GM03348 (cell line): ENCODE measurements at regions not wholly inside any gene's neighbourhood (a gene's known extent, or its start where the extent isn't known, plus 50 kb on each side); places are given as distances from the start of the nearest gene placed in this dataset.
A peak's percentile ranks its signal among the peaks of the same experiment; 100 is the strongest.

ENCODE experiments used
- DNase-seq: peaks from one replicate; pipeline ENCODE4 v3.0.0; 2012; ENCODE audit warnings: low spot score

GRCh38 chr13:80033951-80034350 is 307.0 kb downstream of the SPRY2 start:
- no peak for DNase-seq

DNA sequence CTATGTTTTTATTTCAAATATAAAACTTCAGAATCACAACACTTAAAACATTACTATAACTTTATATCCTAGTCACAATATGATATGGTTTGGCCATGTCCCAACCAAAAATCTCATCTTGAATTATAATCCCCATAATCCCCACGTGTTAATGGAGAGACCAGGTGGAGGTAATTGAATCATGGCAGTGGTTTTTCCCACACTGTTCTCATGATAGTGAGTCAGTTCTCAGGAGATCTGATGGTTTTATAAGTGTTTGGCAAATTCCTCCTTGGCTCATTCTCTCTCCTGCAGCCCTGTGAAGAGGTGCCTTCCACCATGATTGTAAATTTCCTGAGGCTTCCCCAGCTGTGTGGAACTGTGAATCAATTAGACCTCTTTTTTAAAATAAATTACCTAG is 307.6 kb downstream of the SPRY2 start:
- DNase-seq: no peak

GRCh38 chr13:80030491-80030890 is 310.4 kb downstream of the SPRY2 start:
- no peak for DNase-seq

DNA sequence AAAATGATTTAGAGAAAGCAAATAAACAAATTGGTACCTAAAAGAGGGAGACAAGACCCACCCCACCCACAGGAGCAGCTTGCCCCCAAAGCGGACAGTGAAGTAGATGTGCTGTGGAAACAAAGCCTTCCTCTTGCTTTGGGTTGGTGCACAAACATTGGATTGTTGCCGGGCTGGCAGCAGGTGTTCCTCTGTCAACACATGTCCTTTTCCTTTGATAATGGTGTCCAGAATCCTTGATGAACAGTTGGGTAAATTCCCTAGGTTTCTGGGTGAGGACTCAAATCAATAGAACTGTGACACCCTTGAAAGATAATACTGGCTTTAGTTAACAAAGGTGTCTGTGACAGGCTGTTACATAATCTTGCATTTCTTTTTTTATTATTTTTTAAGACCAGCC is 311.8 kb downstream of the SPRY2 start:
- no peak for DNase-seq

DNA sequence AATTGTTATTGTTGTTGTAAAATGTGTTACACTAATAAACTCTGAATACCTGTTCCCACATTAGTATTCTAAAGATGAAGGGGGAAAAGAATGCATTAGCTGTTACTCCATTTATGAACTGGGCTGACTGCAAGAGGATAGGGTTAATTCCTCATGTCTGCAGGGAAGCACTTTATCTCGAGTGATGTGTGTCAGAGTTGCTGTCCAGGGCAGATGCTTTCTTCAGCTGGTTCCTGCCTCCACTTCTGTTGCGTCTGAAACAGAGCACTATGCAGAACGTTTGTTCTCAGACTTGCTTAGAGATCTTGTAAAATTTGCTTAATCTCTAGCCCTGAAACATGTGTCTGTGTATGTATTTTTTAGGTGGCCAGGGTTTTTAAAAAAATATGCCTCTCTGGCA is 318.8 kb downstream of the SPRY2 start:
- no peak for DNase-seq

GRCh38 chr13:80012251-80012650 is 328.7 kb downstream of the SPRY2 start:
- DNase-seq: no peak

DNA sequence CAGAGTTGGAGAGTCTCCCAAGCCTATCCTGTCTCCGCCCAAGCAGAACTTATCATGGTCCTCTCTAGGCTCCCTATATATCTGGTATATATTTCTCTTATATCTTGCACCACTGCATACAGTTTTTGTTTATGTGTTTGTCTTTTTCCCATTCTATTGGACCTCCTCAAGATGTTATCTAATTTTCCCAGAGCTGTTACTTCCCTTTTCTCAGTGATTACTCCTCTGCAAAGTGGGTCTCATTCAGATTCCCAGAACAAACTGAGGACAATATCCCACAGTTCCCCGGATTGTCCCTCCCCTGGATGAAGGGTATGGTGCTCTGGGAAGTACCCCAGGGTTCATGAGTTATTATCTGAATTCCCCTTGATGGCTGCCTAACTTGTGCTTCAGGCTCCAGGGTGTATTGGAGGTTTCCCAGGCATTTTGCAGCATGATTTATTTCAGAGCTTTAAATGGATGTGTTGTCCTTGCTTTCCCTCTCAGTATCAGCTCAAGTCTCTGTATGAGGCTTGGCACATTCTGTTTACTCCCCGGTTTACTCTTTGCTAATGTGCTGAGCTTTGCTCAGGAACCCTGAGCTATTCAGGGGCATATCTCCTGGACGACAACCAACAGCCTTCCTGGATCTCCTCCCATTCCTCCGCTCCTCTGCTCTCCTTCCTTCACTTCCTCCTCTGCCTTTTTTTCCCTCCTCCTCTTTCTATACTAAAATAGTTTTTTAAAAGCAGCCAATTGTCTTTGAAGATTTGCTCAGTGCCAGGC is 329.3 kb downstream of the SPRY2 start:
- DNase-seq: no peak

DNA sequence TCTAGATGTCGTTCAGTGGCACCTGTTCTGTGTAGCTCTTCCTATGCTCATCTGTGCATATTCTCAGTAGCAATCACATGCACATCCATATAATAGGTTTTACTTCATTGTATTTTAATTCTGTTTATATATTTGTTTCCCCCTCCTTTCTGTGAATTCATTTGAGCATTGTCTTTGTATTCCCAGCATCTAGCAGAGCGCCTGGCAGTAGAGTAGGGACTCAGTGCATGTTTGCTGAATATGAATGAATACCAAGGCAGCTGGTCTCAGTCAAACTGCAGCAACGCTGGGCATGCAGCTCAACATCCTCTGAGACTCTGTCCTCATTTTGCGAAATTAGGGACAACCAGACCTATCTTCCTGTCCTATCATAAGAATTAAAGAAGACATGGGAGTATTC is 330.1 kb downstream of the SPRY2 start:
- no peak for DNase-seq

DNA sequence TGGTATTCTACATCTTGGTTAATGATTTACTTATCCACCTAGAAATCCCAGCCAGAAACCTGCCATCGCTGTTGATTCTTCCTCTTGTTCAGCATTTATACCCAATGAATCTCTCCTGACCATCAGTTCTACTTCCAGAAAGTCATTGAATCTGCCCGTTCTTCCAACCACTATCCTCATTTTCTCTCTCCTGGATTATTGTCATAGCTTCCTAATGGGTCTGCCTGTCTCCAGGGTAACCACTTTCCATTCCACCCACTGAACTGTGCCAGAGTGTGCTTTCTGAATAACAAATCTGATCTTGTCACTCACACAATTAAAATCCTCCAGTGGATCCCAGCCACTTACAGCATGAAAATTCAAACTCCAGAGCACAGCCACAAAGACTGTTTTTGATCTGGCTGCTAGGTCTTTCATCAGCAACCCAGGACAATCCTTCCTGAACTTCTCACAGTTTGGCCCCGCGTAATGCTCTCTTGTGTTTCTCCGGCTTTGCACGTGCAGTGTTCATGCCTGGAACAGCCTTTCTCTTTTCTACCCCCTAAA is 330.6 kb downstream of the SPRY2 start:
- no peak for DNase-seq

- no peak for DNase-seq
These were observed 331.2 kb downstream of the SPRY2 start for GRCh38 chr13:80009760-80010159.

DNA sequence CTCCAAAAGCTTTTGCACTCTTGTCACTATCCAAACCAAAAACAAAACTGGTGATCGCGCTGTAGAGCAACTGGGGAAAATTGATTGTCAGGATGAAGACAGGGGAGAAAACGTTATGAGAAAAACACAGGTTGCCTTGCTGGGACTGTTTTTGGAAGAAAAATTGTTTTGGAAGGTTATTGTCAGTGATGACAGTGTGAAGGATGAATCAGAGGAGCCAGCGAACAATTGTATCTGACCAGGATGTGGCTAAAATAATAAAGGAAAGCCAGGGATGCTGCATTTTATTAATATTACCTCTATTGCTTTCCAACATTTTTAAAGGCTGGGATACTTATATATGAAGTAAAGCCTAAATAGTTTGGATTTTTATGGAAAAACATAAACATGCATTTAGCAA is 334.0 kb downstream of the SPRY2 start:
- no peak for DNase-seq

DNA sequence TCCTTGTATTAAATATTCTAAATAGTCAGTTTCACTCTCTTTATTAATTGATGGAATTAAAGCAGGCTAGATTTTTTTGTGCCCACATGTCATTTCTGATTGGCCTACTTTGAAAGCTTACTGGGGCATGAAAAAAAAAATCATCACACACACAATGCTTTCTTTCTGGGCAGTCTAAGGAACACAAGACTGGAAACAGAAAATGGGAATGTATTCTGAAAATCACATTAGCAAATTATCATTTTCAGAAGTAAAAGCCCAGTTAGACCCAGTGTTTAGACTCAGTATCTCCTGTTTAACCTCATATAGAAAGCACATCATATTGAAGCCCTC is 339.4 kb downstream of the SPRY2 start:
- no peak for DNase-seq

GRCh38 chr13:80000684-80001509 is 340.0 kb downstream of the SPRY2 start:
- DNase-seq: no peak

DNA sequence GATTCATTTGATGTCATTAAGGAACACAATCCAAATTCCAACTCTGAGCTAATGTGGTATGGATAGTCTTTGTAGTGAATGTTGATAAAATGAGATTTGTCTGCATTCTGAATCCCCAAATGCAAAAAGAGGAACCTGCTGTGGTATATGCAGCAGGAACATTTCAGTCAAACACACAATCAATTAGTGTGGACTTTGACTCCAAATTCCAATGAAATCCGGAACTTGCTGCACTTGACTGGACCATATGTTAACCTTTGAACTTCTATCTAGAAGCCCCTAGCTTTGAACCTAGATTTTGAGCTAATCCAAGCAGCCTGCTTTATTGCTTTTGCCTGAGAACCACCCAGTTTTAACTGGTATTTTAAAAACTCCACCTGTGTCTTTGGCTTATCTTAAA is 341.3 kb downstream of the SPRY2 start:
- DNase-seq: no peak

GRCh38 chr13:79998381-79998880 is 342.5 kb downstream of the SPRY2 start:
- no peak for DNase-seq

DNA sequence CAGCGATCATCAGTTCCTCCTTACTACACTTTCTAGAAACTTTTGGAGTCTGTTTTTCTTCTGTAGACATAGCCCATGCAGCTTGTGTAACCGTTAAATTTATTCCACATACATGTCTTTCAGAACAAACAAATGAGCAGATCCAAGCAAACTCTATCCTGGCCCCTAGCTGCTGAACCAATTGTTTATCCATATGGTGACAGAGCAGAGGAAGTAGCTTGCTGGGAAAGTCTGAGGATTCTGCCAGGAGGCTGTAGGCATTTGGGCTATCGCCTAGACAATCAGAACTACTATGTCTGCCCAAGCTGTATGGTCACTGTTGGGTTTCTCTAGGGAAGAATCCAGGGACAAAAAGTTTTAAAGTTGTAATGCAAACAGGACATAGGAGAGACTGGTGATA is 343.7 kb downstream of the SPRY2 start:
- no peak for DNase-seq

- peak; percentile 57 for DNase-seq
These were observed 345.6 kb downstream of the SPRY2 start for GRCh38 chr13:79995334-79995733.

DNA sequence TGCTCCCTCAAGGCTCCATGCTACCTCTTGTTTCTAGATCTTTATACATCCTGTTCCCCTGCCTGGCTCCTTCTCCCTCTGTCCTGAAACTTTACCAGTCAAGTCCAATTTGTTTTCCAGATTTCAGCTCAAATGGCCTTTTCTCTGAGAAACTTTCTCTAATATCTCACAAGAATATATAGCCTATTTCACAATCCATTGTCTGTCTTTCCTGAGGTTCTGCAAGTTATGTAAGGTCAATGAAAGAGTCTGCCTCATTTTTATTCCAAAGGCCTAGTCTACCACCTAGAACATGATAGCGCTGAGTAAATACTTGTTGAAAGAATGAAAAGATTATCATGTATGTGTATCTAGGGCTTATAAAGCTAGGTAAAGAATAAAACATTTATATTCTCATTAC is 348.8 kb downstream of the SPRY2 start:
- DNase-seq: no peak

DNA sequence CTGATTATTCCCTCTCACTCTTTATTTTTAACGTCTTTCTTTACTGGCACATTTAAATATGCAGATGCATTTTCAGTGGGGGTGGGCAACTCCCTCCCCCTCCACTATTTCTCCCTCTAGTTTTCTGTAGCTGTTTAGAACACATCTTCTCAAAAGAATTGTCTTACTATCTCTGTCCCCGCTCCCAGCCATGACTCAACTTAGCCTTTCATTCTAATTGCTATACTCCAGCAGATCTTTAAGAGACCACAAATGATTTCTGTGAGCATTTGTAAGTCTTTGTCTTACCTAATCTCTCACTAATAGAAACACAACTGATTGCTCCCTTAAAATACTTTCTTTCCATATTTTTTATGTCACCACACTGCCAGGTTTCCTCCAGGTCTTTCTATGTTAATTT is 350.9 kb downstream of the SPRY2 start:
- DNase-seq: no peak

DNA sequence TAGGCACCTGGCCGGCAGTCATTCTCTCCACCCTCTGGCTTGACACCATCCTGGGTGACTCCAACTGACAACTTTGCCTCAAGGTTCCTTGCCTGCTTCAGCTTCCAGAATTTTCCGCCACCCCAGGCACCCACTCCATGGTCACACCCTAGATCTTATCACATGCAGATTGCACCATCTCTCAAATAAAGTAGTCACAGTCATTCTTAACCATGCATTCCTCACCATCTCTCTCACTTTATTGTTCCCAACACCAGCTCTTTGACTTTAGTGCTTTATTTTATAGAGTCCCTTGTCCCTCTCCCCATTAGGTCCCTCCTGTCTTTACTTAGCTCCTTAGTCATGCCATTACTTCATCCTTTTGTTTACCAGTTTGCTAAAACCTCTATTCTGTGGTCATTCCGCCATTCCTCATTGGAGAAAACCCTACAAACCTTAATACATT is 351.7 kb downstream of the SPRY2 start:
- peak; percentile 23 for DNase-seq

DNA sequence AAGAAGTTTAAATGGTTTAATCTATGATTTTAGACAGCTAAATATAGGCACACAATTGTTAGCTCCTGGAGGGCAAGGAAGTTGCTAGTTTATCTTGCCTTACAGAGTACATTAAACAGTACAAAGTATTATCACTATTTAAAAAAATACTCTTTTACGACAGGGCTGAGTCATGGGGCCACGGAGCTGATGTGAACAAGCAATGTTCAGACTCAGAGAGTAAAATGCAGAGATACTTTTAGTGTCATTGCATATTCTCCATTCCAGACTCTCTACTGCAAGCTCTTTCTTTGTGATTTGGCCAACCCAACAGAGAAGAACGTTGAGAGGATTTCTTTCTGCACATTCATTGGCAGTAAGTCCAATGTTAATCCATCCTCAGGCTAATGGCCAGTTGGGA is 352.4 kb downstream of the SPRY2 start:
- DNase-seq: peak; percentile 56

DNA sequence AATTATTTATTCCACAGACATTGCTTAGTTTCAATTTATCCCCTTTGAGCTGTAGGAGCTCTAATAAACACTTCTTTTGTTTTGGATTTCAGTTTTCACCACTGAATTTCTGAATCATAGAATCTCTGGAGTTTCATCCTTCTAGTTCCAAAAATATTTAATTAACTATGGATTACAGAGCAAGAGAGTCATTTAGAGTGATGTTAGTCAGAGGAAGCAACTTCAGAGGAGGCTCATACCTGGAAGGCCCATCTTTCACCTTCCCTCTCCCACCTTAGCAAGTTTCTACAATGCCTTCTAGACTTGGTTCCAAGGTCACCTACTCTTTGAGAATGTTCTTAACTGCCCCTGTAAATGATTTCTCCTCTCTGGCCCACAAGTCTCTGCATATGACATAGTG is 353.2 kb downstream of the SPRY2 start:
- DNase-seq: no peak

DNA sequence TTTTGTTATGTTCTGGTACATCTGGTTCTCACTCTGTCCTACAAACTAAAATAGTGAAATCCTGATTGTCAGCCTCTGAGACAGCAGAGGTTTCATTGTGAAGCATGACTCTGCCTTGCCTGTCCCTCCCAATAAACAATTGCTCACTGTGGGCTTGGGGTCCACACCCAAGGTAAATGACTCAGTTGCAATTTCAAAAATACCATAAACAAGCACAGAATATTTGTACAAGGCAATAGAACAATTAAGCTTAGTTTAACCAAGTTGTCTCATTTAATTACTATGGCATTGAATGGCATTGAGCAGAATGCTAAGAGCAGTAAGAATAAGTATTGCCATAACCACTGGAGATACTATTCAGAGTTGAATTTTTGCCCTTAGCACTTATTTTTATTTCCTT is 353.6 kb downstream of the SPRY2 start:
- no peak for DNase-seq
